ENCODE measurements at regions not wholly inside any gene's neighbourhood (a gene's known extent, or its start where the extent isn't known, plus 50 kb on each side); places are given as distances from the start of the nearest gene placed in this dataset.

- DNase-seq (ENCODE audit: low read depth) = no peak
These were observed 537.5 kb upstream of the WWC1 start for GRCh38 chr5:167753725-167754490.

DNA sequence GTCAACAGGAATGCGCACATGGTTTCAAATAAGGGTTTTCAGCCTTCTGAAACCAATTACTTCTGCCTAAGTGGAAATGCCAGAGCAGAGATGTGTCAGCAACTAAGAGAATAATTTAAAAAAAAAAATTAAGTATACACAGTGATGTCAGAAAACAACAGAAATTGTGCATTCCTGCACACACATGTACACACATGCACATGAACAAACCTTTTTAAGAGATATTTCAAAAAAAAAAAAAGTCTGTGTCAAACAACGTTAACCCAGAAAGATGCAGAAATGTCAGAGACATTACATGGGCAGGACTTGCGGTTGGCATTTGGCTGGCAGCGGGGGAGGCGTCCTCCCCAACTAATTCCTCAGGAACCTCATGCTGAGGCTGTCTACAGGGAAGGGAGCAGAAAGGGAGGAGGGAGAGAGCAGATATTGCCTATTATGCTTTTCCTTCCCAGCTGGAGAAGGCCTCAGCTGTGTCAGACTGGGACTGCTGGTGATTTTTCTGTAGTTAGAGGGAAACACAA, 536.9 kb upstream of the WWC1 start:
- DNase-seq (ENCODE audit: low read depth) = no peak

DNA sequence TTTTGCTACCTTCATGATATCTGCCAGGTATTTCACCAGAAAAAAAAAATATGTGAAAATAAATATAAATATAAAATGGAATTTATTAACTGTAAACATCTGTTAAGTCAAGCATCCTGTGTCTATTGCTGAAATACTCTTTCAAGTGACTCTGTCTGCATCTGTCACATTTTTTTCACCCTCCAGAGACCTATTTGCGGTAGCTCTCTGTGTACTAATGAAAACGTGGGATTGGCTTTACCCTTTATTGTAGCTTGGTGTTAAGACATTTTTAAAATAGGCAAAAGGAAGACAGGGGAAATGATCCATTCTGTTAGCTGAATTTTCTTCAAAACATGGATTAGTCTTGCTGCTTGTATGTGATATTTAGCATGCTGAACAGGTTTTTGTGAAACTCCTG, 536.0 kb upstream of the WWC1 start:
- no peak for DNase-seq (ENCODE audit: low read depth)

DNA sequence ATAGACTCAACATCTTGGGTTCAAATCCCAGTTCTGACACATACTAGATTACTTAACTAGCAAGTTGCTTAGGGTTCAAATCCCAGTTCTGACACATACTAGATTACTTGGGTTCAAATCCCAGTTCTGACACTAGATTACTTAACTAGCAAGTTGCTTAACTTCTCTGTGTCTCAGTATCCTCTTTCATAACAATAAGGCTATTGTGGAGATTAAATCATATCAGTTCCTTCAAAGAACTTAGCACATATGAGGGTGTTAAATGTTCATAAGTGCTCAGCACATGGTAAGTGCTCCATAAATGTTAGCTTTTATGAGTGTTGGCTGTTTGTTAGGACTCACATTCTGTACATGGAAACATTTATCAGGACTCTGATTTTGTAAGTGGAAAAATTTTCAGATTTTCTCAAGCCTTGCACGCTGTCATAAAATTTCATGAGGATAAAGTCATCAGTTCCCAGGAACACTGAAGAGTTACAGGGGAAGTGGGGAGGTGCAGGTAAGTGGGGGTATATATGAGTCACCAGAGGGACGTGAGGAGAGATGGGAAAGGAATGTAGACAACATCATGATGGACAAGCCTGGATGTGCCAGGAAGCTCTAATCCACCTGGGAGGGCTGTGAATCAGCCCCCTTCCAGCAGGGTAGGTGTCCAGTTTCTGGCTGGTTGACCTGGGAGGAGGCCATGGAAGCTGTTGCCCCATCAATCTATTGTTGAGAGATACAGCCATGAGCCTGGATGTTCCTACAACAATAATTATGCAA, 532.2 kb upstream of the WWC1 start:
- DNase-seq (ENCODE audit: low read depth) = no peak

DNA sequence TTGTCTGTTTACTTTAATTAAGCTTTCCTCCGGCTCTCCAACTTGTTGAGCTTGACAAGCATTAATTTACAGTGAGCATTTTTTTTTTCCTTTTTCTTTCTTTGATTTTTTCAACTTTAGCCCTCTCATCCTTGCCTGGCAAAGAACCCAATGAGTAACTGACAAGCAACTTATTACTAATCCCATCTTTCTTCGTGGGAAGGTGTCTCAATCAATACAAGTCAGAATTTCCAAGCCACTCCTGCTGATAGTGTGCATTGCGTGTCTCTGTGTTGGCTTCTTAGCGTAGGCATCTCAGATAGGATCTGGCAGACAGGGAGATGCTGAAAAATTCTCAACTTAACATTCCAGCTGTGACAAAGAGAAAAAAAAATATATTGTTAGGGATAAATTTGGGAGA, 527.7 kb upstream of the WWC1 start:
- DNase-seq (ENCODE audit: low read depth) = no peak

DNA sequence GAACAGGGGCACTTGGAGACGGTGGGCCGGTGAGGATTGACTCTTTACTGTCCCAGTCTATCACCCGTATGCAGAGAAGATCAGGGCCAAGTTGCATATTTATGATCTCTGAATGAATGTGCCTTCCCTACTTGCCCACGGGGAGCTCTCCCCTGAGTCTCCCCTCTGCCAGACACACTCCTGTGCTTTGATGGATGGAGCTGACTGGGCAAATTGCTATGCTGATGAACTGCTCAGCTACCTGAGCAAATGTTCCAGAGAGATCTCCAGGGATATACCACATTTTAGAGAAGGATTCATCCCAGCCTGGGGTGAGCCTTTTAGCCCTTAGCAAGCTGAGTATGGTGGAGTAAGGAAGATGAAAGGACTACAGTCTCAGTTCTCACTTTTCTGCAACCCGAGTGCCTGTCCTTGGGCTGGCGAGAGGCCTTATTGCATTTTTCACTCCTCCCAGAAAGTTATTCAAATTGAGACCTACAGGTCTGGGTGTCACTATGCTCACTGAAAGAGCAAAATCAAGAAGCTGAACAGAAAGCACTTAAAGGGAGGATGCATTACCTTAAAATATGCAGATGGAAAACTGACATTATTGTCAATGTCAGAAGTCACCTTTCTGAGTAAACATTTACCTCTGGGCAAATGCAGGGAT, 526.7 kb upstream of the WWC1 start:
- DNase-seq (ENCODE audit: low read depth) = no peak

- no peak for DNase-seq (ENCODE audit: low read depth)
These were observed 526.1 kb upstream of the WWC1 start for GRCh38 chr5:167765352-167765751.

- no peak for DNase-seq (ENCODE audit: low read depth)
These were observed 524.5 kb upstream of the WWC1 start for GRCh38 chr5:167766957-167767356.

DNA sequence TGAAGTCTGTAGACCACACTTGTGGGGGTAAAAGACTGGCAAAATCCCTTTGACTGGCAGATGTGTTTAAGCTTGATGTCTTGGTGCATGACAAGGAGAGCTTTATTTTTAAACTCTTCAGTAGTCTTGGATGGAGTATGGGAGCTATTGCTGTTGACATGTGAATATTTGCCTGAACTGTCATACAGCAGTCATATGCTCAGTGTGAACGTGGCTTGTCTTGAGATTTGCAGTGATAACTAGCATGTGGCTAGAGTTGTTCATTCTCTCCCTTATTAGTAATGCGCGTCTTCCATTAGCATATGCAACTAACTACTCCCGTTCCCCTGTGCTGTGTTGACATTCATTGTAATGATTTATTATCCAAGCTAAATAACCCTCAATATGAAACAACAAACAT, 523.6 kb upstream of the WWC1 start:
- no peak for DNase-seq (ENCODE audit: low read depth)

- DNase-seq (ENCODE audit: low read depth) = no peak
These were observed 521.5 kb upstream of the WWC1 start for GRCh38 chr5:167769846-167770413.

- DNase-seq (ENCODE audit: low read depth) = no peak
These were observed 521.0 kb upstream of the WWC1 start for GRCh38 chr5:167770461-167770860.

GRCh38 chr5:167771571-167771970, 519.9 kb upstream of the WWC1 start:
- no peak for DNase-seq (ENCODE audit: low read depth)

DNA sequence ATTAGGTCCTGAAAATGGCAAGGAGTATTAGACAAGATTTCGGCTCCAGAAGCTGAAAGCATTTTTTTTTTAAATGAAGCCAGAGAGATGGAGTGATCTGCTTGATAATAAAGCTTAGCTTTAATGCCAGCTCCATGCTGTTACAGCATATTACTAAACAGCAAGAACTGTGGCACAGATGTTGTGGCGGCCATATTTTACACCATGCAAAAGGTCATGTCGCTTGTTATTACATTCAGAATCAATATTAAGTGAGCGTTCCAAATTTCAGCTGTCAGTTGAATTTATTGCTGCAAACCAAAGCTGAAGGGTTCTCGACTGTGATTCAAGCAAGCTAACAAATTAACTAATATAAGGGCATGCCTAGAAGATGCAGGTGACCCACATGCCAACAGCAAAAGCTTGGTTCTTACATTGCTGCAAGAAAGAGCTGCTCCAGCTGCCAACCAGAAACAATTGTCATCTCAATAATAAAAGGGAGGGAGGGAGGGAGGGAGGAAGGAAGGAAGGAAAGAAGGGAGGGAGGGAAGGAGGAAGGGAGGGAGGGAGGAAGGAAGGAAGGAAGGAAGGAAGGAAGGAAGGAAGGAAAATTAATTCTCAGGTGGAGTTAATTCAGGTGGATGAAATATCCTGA, 517.7 kb upstream of the WWC1 start:
- DNase-seq (ENCODE audit: low read depth) = no peak

DNA sequence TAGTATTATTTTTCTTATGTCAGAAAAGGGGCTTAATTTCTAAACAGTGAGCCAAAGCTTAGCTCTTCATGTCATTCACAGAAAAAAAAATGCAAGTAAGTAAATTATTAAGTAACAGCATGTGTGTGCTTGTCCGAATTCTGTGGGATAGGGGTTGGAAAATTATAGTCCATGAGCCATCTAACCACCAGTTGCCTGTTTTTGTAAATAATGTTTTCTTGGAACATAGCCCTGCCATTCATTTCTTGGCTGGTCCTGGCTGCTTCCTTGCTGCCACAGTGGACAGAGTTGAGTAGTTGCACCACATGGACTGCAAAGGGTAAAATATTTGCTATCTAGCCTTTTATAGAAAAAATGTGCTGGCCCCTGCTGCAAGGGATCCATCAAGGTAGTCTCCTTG, 513.7 kb upstream of the WWC1 start:
- DNase-seq (ENCODE audit: low read depth) = no peak

- no peak for DNase-seq (ENCODE audit: low read depth)
These were observed 513.2 kb upstream of the WWC1 start for GRCh38 chr5:167778228-167778627.

DNA sequence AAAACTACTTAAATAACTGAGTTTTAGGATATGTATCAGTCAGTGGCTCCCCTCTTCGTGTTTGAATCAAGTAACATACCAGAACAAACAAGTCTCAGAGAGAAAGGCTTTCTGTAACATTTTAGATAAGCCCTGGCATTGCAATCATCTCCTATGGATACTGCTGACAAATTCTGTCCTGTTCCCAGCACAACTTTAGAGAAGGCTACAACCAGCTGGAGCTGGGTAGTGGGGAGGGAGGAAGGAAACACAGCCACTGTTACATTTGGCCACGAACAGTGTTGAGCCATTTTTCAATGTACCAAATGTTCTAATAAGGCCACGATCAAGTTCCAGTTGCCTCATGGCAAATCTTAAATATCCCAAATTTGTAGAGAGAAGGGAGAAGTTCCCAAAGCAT, 511.8 kb upstream of the WWC1 start:
- no peak for DNase-seq (ENCODE audit: low read depth)

GRCh38 chr5:167780177-167780576, 511.3 kb upstream of the WWC1 start:
- no peak for DNase-seq (ENCODE audit: low read depth)

GRCh38 chr5:167783145-167783817, 508.2 kb upstream of the WWC1 start:
- no peak for DNase-seq (ENCODE audit: low read depth)

- DNase-seq (ENCODE audit: low read depth) = no peak
These were observed 506.3 kb upstream of the WWC1 start for GRCh38 chr5:167785106-167785505.

GRCh38 chr5:167785901-167786300, 505.5 kb upstream of the WWC1 start:
- no peak for DNase-seq (ENCODE audit: low read depth)

DNA sequence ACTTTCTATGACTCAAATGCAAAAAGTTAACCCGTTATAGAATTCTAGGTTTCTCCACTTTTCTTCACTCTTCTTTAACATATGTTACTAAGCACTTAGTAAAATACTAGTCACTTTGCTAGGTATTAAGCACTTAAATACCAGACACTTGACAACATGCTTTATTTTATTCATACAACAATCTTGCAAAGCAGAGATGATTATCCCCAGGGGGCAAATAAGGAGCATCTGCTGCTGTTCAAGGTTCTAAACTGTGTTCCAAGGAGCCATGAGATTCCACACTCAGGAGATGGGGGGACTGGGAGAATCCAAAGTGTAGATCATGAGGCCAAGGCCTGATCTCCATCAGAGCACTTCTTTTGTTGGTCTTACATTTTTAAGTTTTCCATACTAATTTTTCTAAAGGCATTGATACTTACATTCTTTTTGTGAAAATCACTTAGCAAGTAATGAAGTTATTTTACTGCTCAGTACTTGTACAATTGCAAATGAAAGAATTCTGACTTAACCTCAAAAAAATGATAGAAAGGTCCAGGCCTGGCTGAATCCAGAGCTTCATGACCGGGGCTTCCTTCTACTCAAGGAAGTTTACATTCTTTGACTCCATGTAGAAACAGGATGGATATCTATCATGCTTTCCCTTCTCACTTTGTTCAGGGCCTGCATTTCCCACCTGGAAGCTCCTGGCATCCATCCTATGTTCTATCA, 504.4 kb upstream of the WWC1 start:
- DNase-seq (ENCODE audit: low read depth) = no peak

Data from stimulated activated CD8-positive, alpha-beta memory T cell treated with anti-CD3 and anti-CD28 coated beads, Interleukin-15, amount 100 ng/mL, for 1 hour (primary cell).